HG03521 (cell line): ENCODE measurements at regions not wholly inside any gene's neighbourhood (a gene's known extent, or its start where the extent isn't known, plus 50 kb on each side); places are given as distances from the start of the nearest gene placed in this dataset.

Source experiments
- ATAC-seq: cut with Tn5 transposase; IDR thresholded peaks from one replicate; pipeline ENCODE4 v1.9.1; 2021; ENCODE audit warnings: mild to moderate bottlenecking, moderate library complexity; ENCODE audit not compliant: unreplicated experiment

GRCh38 chr4:73001885-73002284 is 67.6 kb downstream of the COX18 start:
- ATAC-seq = no peak

DNA sequence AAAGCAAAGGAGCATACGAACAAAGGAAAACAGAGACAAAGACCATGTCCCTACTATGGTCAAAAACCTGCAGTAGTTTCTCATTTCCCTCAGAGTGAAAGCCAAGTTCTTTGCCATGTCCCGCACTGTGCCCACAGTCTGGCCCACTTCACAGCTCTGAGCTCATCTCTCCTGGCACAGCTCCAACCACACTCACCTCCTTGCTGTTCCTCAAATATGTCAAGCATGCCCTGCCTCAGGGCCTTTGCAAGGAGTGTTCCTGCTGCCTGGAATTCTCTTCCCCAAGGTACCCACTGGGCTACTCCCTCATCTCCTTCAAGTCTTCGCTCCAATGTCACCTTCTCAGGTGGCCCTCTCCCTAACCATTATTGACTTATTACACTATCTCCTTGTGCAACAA is 72.1 kb downstream of the COX18 start:
- no peak for ATAC-seq

DNA sequence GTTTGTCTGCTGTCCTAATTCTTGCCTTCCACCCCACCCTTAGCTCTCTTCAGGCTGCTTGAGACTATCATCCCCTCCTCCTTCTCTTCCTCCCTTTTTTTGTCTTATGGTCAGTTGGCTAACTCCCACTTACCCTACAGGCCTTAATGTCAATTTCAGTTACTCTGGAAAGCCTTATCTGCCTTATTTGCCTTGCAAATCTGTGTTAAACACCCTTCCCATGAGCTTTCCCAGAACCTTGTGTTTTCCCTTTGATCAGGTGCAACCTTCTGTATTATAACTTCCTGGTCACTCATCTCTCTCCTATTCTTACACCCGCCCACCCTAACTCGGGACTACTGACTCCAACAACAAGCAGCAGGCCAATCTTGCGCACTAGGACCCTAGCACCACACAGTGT is 74.8 kb downstream of the COX18 start:
- no peak for ATAC-seq

- no peak for ATAC-seq
Observed at GRCh38 chr4:72993876-72994275, 75.6 kb downstream of the COX18 start.

DNA sequence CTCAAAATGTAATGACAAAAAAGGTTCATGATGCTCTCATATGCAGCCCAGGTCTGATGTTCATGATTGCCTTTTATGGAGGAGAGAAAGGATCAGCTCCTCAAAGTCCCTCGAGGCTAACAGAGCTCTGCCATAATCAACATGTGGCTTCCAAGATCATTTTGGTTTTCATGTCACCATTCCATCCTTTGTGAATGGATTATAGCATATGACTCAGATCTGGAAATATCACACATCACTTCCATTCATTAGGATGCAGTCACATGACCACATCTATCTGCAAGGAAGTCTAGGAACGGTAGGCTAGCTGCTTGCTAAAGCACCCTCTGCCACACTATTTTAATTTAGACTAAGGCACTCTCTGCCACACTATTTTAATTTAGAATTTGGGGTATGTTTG is 77.6 kb downstream of the COX18 start:
- no peak for ATAC-seq

- ATAC-seq = no peak
Observed at GRCh38 chr4:72987741-72988729, 81.5 kb downstream of the COX18 start.

GRCh38 chr4:72984351-72984750 is 85.2 kb downstream of the COX18 start:
- no peak for ATAC-seq

GRCh38 chr4:72983709-72984108 is 85.8 kb downstream of the COX18 start:
- no peak for ATAC-seq

- no peak for ATAC-seq
Observed at GRCh38 chr4:72977936-72978485, 91.5 kb downstream of the COX18 start.

GRCh38 chr4:72975488-72975784 is 94.1 kb downstream of the COX18 start:
- no peak for ATAC-seq

- ATAC-seq = no peak
Observed at GRCh38 chr4:72974694-72975487, 94.6 kb downstream of the COX18 start.

DNA sequence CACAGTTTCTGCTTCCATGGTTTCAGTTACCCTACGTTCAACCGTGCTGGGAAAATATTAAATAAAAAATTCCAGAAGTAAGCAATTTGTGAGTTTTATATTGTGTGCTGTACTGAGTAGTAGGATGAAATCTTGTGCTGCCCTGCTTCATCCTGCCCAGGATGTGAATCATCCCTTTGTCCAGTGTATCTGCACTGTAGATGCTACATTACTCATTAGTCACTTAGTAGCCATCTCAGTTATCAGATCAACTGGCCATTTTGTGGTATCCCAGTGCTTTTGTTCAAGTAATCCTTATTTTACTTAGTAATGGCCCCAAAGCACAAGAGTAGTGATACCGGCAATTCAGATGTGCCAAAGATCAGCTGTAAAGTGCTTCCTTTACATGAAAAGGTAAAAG is 97.9 kb downstream of the COX18 start:
- no peak for ATAC-seq

- no peak for ATAC-seq
Observed at GRCh38 chr4:72970756-72971155, 98.8 kb downstream of the COX18 start.

- no peak for ATAC-seq
Observed at GRCh38 chr4:72969976-72970375, 99.5 kb downstream of the COX18 start.

- ATAC-seq = no peak
Observed at GRCh38 chr4:72966652-72967051, 102.9 kb downstream of the COX18 start.

- ATAC-seq = no peak
Observed at GRCh38 chr4:72959411-72959810, 110.1 kb downstream of the COX18 start.

DNA sequence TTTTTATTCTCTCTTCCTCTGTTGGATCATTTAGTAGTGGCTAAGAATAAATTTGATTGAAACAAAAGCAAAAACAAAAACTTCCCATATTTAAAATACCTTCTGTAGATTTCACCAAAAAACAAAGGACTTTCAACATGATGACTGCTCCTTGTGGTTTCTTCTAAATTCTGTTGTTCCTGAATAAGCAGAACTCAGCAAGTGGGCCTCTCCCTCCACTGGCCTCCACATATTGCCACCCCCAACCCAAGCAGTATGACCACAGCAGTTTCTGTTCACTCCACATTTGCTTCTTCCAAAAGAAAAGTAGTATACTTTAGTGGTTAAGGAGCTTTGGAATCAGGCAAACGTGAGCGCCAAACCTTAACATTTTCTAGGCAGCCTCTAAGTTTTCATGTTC is 114.7 kb downstream of the COX18 start:
- ATAC-seq = no peak

DNA sequence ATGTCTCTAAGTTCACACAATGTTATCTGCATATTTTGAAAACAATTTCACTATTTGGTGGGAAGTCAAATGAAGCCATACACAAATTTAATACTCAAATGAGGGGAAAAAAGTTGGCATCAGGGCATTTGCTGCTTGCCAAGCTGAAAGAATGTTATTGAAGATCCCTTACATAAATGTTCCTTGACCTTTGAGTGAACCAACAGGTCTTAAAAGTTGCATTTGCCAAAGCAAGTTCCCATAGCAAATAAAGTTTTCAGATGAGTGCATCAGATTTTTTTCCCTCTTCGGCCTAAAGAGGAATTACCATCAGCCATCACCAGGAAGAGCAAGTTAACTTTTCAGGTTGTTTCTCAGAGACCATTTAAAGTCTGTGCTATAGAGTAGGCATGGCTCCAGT is 115.9 kb downstream of the COX18 start:
- ATAC-seq = no peak

DNA sequence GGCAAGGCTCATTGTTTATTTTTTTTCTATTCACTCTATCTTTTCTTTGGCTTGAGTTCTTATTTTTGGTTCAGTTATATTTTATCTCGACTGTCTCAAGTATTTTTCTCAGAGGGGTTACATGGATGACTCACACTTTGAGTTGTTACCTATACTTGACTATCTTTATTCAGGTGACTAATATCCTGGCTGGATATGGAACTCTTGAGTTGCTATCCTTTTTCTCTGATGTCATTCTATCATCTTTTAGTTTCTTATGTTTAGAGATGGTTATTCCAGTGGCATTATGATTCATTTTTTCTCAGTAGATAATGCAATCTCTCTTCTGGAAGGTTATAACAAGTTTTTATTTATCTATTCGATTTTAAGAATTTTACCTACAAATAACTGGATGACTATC is 117.9 kb downstream of the COX18 start:
- no peak for ATAC-seq

- no peak for ATAC-seq
Observed at GRCh38 chr4:72951147-72951546, 118.4 kb downstream of the COX18 start.

DNA sequence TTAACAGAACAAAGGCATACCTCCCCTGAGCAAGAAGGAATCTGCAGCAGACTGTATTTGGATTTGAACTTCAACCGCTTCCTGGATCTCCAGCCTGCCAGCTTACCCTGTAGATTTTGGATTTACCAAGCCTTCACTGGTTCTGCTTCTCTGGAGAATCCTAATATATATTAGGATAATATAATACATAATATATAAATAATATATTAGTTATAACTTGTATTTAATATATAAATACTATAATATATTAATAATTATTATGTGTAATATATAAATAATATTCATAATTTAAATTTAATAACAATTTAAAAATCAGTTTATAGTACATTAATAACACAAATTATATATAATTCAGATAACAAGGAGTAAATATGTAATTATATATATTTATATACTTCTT is 121.4 kb downstream of the COX18 start:
- ATAC-seq = no peak
